ENCODE measurements at regions not wholly inside any gene's neighbourhood (a gene's known extent, or its start where the extent isn't known, plus 50 kb on each side); places are given as distances from the start of the nearest gene placed in this dataset.

GRCh38 chr4:11597506-11597905 lies 168.8 kb upstream of the HS3ST1 start:
- no peaks in the 10 kb centered on the region for H3K36me3 ChIP-seq
- intact Hi-C loops (cut with DNase I): no loop called here
- ATAC-seq (no peak), DNase-seq (no peak)
- H3K27me3 ChIP-seq (ENCODE audit: low read depth): no peaks in the 10 kb centered on the region
- H3K27ac ChIP-seq: no peak overlapping the region
- H3K4me1 ChIP-seq: no peaks in the 10 kb centered on the region
- H3K9me3 ChIP-seq: no peaks in the 10 kb centered on the region
- H3K4me3 ChIP-seq: no peak overlapping the region
- TF ChIP-seq CTCF (IDR thresholded peaks at IDR 0.05): no peak

- TF ChIP-seq CTCF (IDR thresholded peaks at IDR 0.05): no peak
- DNase-seq (no peak), ATAC-seq (no peak)
- Histone ChIP-seq H3K27ac (no peak overlapping the region), H3K27me3 (ENCODE audit: low read depth) (no peaks in the 10 kb centered on the region), H3K36me3 (no peaks in the 10 kb centered on the region), H3K4me1 (no peaks in the 10 kb centered on the region), H3K9me3 (no peaks in the 10 kb centered on the region), H3K4me3 (no peak overlapping the region)
- intact Hi-C loops (cut with DNase I): no loop called here
Observed at GRCh38 chr4:11596989-11597388, 168.3 kb upstream of the HS3ST1 start.

DNA sequence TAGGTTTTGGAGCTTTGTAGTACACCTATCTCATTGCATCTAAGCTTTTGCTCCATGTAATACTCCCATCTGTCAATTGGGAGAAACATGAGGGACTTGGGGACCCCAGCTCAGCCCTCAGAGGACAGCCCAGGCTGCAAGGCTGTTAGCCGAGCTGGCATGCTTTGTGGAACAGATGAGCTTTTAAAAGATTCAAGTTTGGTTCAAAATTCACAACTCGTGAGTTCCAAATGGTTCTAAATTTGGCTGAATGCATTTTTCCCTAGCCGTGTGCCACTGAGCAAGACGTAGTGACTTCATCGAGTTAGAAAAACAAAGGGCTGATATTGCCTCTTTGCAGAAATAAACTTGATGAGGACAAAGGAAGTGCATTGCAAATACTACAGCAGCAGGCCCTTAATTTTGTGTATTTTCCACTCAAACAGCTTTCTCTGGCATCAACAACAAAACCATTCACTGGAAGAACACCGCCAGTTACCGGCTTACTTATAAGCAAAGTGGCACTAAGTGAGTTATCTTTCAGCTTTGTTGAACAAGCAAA lies 165.0 kb upstream of the HS3ST1 start:
- Histone ChIP-seq H3K27ac (no peak overlapping the region), H3K27me3 (ENCODE audit: low read depth) (no peaks in the 10 kb centered on the region), H3K36me3 (no peaks in the 10 kb centered on the region), H3K9me3 (no peaks in the 10 kb centered on the region), H3K4me3 (no peak overlapping the region), H3K4me1 (no peaks in the 10 kb centered on the region)
- no peak for DNase-seq
- ATAC-seq: no peak
- intact Hi-C loops (cut with DNase I): no loop called here
- no peak for TF ChIP-seq CTCF (IDR thresholded peaks at IDR 0.05)

GRCh38 chr4:11592276-11592675 lies 163.6 kb upstream of the HS3ST1 start:
- Histone ChIP-seq H3K36me3 (no peaks in the 10 kb centered on the region), H3K4me3 (no peak overlapping the region), H3K27me3 (ENCODE audit: low read depth) (no peaks in the 10 kb centered on the region), H3K27ac (no peak overlapping the region), H3K9me3 (no peaks in the 10 kb centered on the region), H3K4me1 (no peaks in the 10 kb centered on the region)
- TF ChIP-seq CTCF (IDR thresholded peaks at IDR 0.05): no peak
- ATAC-seq (no peak), DNase-seq (no peak)
- intact Hi-C loops (cut with DNase I): no loop called here

GRCh38 chr4:11590132-11590531 lies 161.4 kb upstream of the HS3ST1 start:
- Histone ChIP-seq H3K27me3 (ENCODE audit: low read depth) (no peaks in the 10 kb centered on the region), H3K36me3 (no peaks in the 10 kb centered on the region), H3K4me3 (no peak overlapping the region), H3K9me3 (no peaks in the 10 kb centered on the region), H3K27ac (no peak overlapping the region), H3K4me1 (no peaks in the 10 kb centered on the region)
- intact Hi-C loops (cut with DNase I): no loop called here
- ATAC-seq: no peak
- no peak for DNase-seq
- no peak for TF ChIP-seq CTCF (IDR thresholded peaks at IDR 0.05)

DNA sequence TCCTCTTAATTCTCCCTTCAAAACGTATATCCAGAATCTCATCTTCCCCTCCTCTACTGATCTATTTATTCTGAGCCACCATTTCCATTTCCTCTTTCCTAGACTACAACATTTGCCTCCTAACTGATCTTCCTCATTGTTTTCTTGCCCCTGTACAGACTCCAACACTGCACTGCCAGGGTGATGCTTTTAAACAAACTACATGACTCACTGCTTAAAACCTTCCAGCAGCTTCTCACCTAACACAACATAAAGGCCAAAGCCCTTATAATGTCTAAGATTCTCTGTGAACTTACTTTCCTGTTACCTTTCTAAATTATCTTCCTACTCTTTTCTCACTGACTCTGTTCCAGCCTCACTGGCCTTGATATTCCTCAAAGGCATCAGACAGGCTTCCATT lies 161.0 kb upstream of the HS3ST1 start:
- no peak for DNase-seq
- no peaks in the 10 kb centered on the region for H3K36me3 ChIP-seq
- ATAC-seq: no peak
- no peak overlapping the region for H3K27ac ChIP-seq
- intact Hi-C loops (cut with DNase I): no loop called here
- no peak overlapping the region for H3K4me3 ChIP-seq
- no peak for TF ChIP-seq CTCF (IDR thresholded peaks at IDR 0.05)
- no peaks in the 10 kb centered on the region for H3K4me1 ChIP-seq
- H3K27me3 ChIP-seq (ENCODE audit: low read depth): no peaks in the 10 kb centered on the region
- no peaks in the 10 kb centered on the region for H3K9me3 ChIP-seq

Data from lower lobe of right lung (tissue), 2 donors.